Mesenteric fat pad (tissue), 1 donor: ENCODE measurements at regions not wholly inside any gene's neighbourhood (a gene's known extent, or its start where the extent isn't known, plus 50 kb on each side); places are given as distances from the start of the nearest gene placed in this dataset. TPM values are rescaled to one million over a fixed set of nuclear protein-coding genes. Genes with fewer than 3 reads are reported as not detected.

Source experiments
- microRNA-seq: library from miRNA; unstranded; fragments of <30 nt; microRNA quantifications from one replicate; pipeline ENCODE4 v1.2.0, GENCODE V29; 2020; ENCODE audit warnings: borderline number of aligned reads
- donor health status: DM: yes; HTN: yes; CAD: no.

Small RNAs in the stretch of these regions (microRNA-seq; reads per million reads assigned to microRNA genes)
- not detected for gene MIR5093
